GM12878 (cell line): ENCODE measurements at regions not wholly inside any gene's neighbourhood (a gene's known extent, or its start where the extent isn't known, plus 50 kb on each side); places are given as distances from the start of the nearest gene placed in this dataset.

Experiments
- CBX3 ChIP-seq: fragments of 200-600 bp; sonication (generic); IDR thresholded peaks from 2 replicates; pipeline ENCODE4 v1.6.1; 2016; ENCODE audit warnings: low read depth, borderline replicate concordance
- IKZF2 ChIP-seq, 2 experiments: fragments of 450-650 bp; IDR thresholded peaks; 2 replicates each; pipeline ENCODE4 v1.6.1; 2017; ENCODE audit warnings: mild to moderate bottlenecking in 2 of 2, moderate library complexity in 2 of 2
- POLR2A ChIP-seq: IDR thresholded peaks from 2 replicates; pipeline ENCODE4 v1.6.1; 2011; ENCODE audit warnings: low read depth, mild to moderate bottlenecking, low read length
- RUNX3 ChIP-seq: IDR thresholded peaks from 2 replicates; pipeline ENCODE4 v1.6.1; 2012; ENCODE audit warnings: low read length, inconsistent platforms
- TAF1 ChIP-seq: IDR thresholded peaks from 2 replicates; pipeline ENCODE4 v1.6.1; 2011; ENCODE audit warnings: mild to moderate bottlenecking, low read depth, low read length, borderline replicate concordance
- TF ChIP-seq, protein P1 (sequence below), 3 experiments: IDR thresholded peaks in 2 of 3; conservative IDR thresholded peaks in 1 of 3; 2 replicates each; pipeline ENCODE4 v1.5.1; 2011; ENCODE audit warnings: low read depth in 3 of 3, low read length in 3 of 3, mild to moderate bottlenecking in 3 of 3, control low read depth in 2 of 3, moderate library complexity in 2 of 3, inconsistent platforms in 1 of 3, mixed read lengths in 1 of 3; ENCODE audit not compliant: control insufficient read depth in 2 of 3, insufficient read depth in 1 of 3; ENCODE audit errors: extremely low read depth in 1 of 3
- TF ChIP-seq, protein P2 (sequence below): IDR thresholded peaks from 2 replicates; pipeline ENCODE4 v1.6.1; 2012; ENCODE audit warnings: low read depth, low read length, improper control_type of control experiment

DNA sequence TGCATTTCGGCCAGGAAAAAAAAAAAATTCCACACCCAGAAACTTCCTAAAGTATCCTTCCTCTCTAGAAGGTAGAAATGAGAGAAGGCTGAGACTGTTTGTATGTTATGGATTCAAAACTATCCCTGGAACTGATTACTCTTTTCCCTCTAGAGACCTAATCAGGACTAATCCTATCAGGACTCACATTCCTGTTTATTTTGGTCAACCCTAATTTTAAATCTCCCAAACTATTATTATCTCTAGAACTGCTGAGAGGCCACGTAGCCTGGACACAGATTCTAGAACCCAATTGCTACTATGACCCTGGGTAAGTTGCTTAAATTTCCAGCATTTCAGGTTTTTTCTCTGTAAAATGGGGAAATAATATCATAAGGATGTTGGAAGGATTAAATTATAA, 346.8 kb upstream of the MEOX2 start:
- TF ChIP-seq POLR2A = no peak
- no peak for TF ChIP-seq TAF1
- TF ChIP-seq, protein P1, sequence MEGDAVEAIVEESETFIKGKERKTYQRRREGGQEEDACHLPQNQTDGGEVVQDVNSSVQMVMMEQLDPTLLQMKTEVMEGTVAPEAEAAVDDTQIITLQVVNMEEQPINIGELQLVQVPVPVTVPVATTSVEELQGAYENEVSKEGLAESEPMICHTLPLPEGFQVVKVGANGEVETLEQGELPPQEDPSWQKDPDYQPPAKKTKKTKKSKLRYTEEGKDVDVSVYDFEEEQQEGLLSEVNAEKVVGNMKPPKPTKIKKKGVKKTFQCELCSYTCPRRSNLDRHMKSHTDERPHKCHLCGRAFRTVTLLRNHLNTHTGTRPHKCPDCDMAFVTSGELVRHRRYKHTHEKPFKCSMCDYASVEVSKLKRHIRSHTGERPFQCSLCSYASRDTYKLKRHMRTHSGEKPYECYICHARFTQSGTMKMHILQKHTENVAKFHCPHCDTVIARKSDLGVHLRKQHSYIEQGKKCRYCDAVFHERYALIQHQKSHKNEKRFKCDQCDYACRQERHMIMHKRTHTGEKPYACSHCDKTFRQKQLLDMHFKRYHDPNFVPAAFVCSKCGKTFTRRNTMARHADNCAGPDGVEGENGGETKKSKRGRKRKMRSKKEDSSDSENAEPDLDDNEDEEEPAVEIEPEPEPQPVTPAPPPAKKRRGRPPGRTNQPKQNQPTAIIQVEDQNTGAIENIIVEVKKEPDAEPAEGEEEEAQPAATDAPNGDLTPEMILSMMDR (IDR thresholded peaks at IDR 0.05 in 2 of 3, conservative IDR thresholded peaks at IDR 0.05 in 1 of 3; ENCODE audit: control insufficient read depth in 2 of 3, extremely low read depth in 1 of 3, insufficient read depth in 1 of 3, low read depth in 3 of 3, low read length in 3 of 3) = no peak
- no peak for TF ChIP-seq CBX3
- TF ChIP-seq RUNX3 = no peak
- TF ChIP-seq IKZF2 (IDR thresholded peaks at IDR 0.05) = no peak
- TF ChIP-seq, protein P2, sequence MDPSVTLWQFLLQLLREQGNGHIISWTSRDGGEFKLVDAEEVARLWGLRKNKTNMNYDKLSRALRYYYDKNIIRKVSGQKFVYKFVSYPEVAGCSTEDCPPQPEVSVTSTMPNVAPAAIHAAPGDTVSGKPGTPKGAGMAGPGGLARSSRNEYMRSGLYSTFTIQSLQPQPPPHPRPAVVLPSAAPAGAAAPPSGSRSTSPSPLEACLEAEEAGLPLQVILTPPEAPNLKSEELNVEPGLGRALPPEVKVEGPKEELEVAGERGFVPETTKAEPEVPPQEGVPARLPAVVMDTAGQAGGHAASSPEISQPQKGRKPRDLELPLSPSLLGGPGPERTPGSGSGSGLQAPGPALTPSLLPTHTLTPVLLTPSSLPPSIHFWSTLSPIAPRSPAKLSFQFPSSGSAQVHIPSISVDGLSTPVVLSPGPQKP = no peak
